Activated CD8-positive, alpha-beta T cell treated with anti-CD3 and anti-CD28 coated beads for 36 hours (primary cell): ENCODE measurements at regions not wholly inside any gene's neighbourhood (a gene's known extent, or its start where the extent isn't known, plus 50 kb on each side); places are given as distances from the start of the nearest gene placed in this dataset.

ENCODE experiments used
- ATAC-seq: fragments of 200-7000 bp; cut with Tn5 transposase; one replicate; pipeline ENCODE4 v1.10.0; 2021; ENCODE audit warnings: mild to moderate bottlenecking, moderate library complexity
- CTCF ChIA-PET: fragments of 350-600 bp; sonication (Branson Sonifier 250); formaldehyde crosslinking; loops from one replicate; lab custom pipeline; 2021; ENCODE audit warnings: antibody characterized with exemption; lab: Charles Lee
- POLR2A ChIA-PET: fragments of 350-600 bp; sonication (Branson Sonifier 250); formaldehyde crosslinking; loops from one replicate; lab custom pipeline; 2021; ENCODE audit warnings: antibody characterized with exemption; lab: Charles Lee
- DNase-seq: peaks from one replicate; pipeline ENCODE4 v3.0.0-alpha.2; 2020
- H3K27ac Mint-ChIP-seq: one replicate; pipeline ENCODE4 v1.8.0; 2021; ENCODE audit warnings: mild to moderate bottlenecking, mixed read lengths
- H3K27me3 Mint-ChIP-seq: one replicate; pipeline ENCODE4 v1.8.0; 2021; ENCODE audit warnings: mixed read lengths
- H3K36me3 Mint-ChIP-seq: one replicate; pipeline ENCODE4 v1.8.0; 2021; ENCODE audit warnings: low read depth, mixed read lengths
- H3K4me1 Mint-ChIP-seq: one replicate; pipeline ENCODE4 v1.8.0; 2021; ENCODE audit warnings: low read depth, mixed read lengths
- H3K4me3 Mint-ChIP-seq: one replicate; pipeline ENCODE4 v1.8.0; 2021; ENCODE audit warnings: mild to moderate bottlenecking, moderate library complexity, mixed read lengths
- H3K9me3 Mint-ChIP-seq: one replicate; pipeline ENCODE4 v1.8.0; 2021; ENCODE audit warnings: mixed read lengths
- CTCF ChIP-seq: fragments of 200-600 bp; IDR thresholded peaks from one replicate; pipeline ENCODE4 v1.8.0; 2022; ENCODE audit warnings: antibody characterized with exemption, mild to moderate bottlenecking
- intact Hi-C: fragments of 100-400 bp; cut with micrococcal nuclease; formaldehyde crosslinking; loops from one replicate; pipeline ENCODE4 v1.10.0; 2022

GRCh38 chr3:163890661-163891060, 1187.6 kb downstream of the SI start:
- no peak for TF ChIP-seq CTCF
- DNase-seq: no peak
- Mint-ChIP-seq H3K4me1 (no peaks in the 10 kb centered on the region), H3K9me3 (peaks cover 4% of the 10 kb centered on the region), H3K4me3 (no peak overlapping the region), H3K27me3 (no peaks in the 10 kb centered on the region), H3K27ac (no peak overlapping the region), H3K36me3 (no peaks in the 10 kb centered on the region)
- CTCF ChIA-PET: no interaction called here
- POLR2A ChIA-PET: no interaction called here
- no peak for ATAC-seq
- intact Hi-C loops: no loop called here

GRCh38 chr3:163879172-163879571, 1199.1 kb downstream of the SI start:
- DNase-seq: no peak
- no peak for TF ChIP-seq CTCF
- H3K36me3 Mint-ChIP-seq: no peaks in the 10 kb centered on the region
- POLR2A ChIA-PET: interaction anchor here (0.7 kb wide), 1 partner anchor 17 kb away, joined by 3 read pairs; no protein-coding TSS in a partner anchor
- intact Hi-C loops: no loop called here
- CTCF ChIA-PET: no interaction called here
- no peaks in the 10 kb centered on the region for H3K4me1 Mint-ChIP-seq
- no peaks in the 10 kb centered on the region for H3K27me3 Mint-ChIP-seq
- no peak for ATAC-seq
- peaks cover 31% of the 10 kb centered on the region for H3K9me3 Mint-ChIP-seq
- no peak overlapping the region for H3K4me3 Mint-ChIP-seq
- H3K27ac Mint-ChIP-seq: no peak overlapping the region

GRCh38 chr3:163878396-163878795, 1199.9 kb downstream of the SI start:
- Mint-ChIP-seq H3K4me1 (no peaks in the 10 kb centered on the region), H3K4me3 (no peak overlapping the region), H3K27ac (no peak overlapping the region), H3K9me3 (peaks cover 31% of the 10 kb centered on the region), H3K27me3 (no peaks in the 10 kb centered on the region), H3K36me3 (no peaks in the 10 kb centered on the region)
- ATAC-seq: no peak
- POLR2A ChIA-PET: no interaction called here
- TF ChIP-seq CTCF: no peak
- DNase-seq: no peak
- intact Hi-C loops: no loop called here
- CTCF ChIA-PET: no interaction called here

GRCh38 chr3:163877805-163878204, 1200.5 kb downstream of the SI start:
- no peak overlapping the region for H3K27ac Mint-ChIP-seq
- H3K4me1 Mint-ChIP-seq: no peaks in the 10 kb centered on the region
- POLR2A ChIA-PET: no interaction called here
- intact Hi-C loops: no loop called here
- H3K36me3 Mint-ChIP-seq: no peaks in the 10 kb centered on the region
- DNase-seq (no peak), ATAC-seq (no peak)
- H3K9me3 Mint-ChIP-seq: peaks cover 31% of the 10 kb centered on the region
- CTCF ChIA-PET: no interaction called here
- H3K4me3 Mint-ChIP-seq: no peak overlapping the region
- no peaks in the 10 kb centered on the region for H3K27me3 Mint-ChIP-seq
- no peak for TF ChIP-seq CTCF

- no peak overlapping the region for H3K27ac Mint-ChIP-seq
- POLR2A ChIA-PET: no interaction called here
- no peaks in the 10 kb centered on the region for H3K36me3 Mint-ChIP-seq
- no peak for DNase-seq
- peaks cover 5% of the 10 kb centered on the region for H3K9me3 Mint-ChIP-seq
- intact Hi-C loops: no loop called here
- TF ChIP-seq CTCF: no peak
- ATAC-seq: no peak
- H3K4me3 Mint-ChIP-seq: no peak overlapping the region
- H3K4me1 Mint-ChIP-seq: no peaks in the 10 kb centered on the region
- H3K27me3 Mint-ChIP-seq: no peaks in the 10 kb centered on the region
- CTCF ChIA-PET: no interaction called here
Measured at GRCh38 chr3:163863146-163863545, 1215.2 kb downstream of the SI start.
